Fibroblast of pulmonary artery (primary cell): ENCODE measurements at regions not wholly inside any gene's neighbourhood (a gene's known extent, or its start where the extent isn't known, plus 50 kb on each side); places are given as distances from the start of the nearest gene placed in this dataset.

Experiments used
- DNase-seq: peaks from one replicate; pipeline ENCODE4 v3.0.0-alpha.2; 2010; ENCODE audit warnings: low read depth
- H3K4me3 ChIP-seq: replicated peaks from 2 replicates; pipeline ENCODE4 v1.5.1; 2011; ENCODE audit warnings: low read depth, mild to moderate bottlenecking, control low read depth, low read length, moderate library complexity
- CTCF ChIP-seq: IDR thresholded peaks from 2 replicates; pipeline ENCODE4 v1.5.1; 2011; ENCODE audit warnings: mild to moderate bottlenecking, control low read depth, low read length, inconsistent platforms; ENCODE audit errors: missing control alignments

GRCh38 chr20:4617484-4617883 lies 68.8 kb upstream of the PRNP start:
- no peak overlapping the region for H3K4me3 ChIP-seq
- DNase-seq = no peak
- TF ChIP-seq CTCF = no peak

GRCh38 chr20:4617019-4617418 lies 69.2 kb upstream of the PRNP start:
- no peak overlapping the region for H3K4me3 ChIP-seq

GRCh38 chr20:4613718-4614620 lies 72.3 kb upstream of the PRNP start:
- peak; percentile 65 for DNase-seq

More at GRCh38 chr20:4617019-4617418, 69.2 kb upstream of the PRNP start:
- no peak for TF ChIP-seq CTCF
- DNase-seq = no peak

GRCh38 chr20:4613184-4613583 lies 73.1 kb upstream of the PRNP start:
- no peak overlapping the region for H3K4me3 ChIP-seq
- no peak for DNase-seq
- TF ChIP-seq CTCF = no peak

More at GRCh38 chr20:4613718-4614620, 72.3 kb upstream of the PRNP start:
- no peak overlapping the region for H3K4me3 ChIP-seq
- TF ChIP-seq CTCF = peak; percentile 50

- TF ChIP-seq CTCF = no peak
- no peak overlapping the region for H3K4me3 ChIP-seq
- no peak for DNase-seq
Observed at GRCh38 chr20:4610871-4611270, 75.4 kb upstream of the PRNP start.

GRCh38 chr20:4609511-4609910 lies 76.7 kb upstream of the PRNP start:
- no peak overlapping the region for H3K4me3 ChIP-seq
- no peak for DNase-seq
- no peak for TF ChIP-seq CTCF

- DNase-seq = no peak
- no peak overlapping the region for H3K4me3 ChIP-seq
- no peak for TF ChIP-seq CTCF
Observed at GRCh38 chr20:4608861-4609260, 77.4 kb upstream of the PRNP start.
